ENCODE measurements at regions not wholly inside any gene's neighbourhood (a gene's known extent, or its start where the extent isn't known, plus 50 kb on each side); places are given as distances from the start of the nearest gene placed in this dataset.
A peak's percentile ranks its signal among the peaks of the same experiment; 100 is the strongest.

- H3K9me3 ChIP-seq (ENCODE audit: control insufficient read depth, low read depth, low read length), result no peaks in the 10 kb centered on the region
- dilution Hi-C loops (cut with MboI; ENCODE audit: extremely low pct_ligation_motif_present, low sequenced_read_pairs), result no loop called here
- TF ChIP-seq CTCF (optimal IDR thresholded peaks at IDR 0.05 in 1 of 3, IDR thresholded peaks at IDR 0.05 in 1 of 3, conservative IDR thresholded peaks at IDR 0.05 in 1 of 3; ENCODE audit: extremely low read depth in 1 of 3, insufficient read depth in 2 of 3, low read length in 3 of 3) (no peak), EZH2 (IDR thresholded peaks at IDR 0.05; ENCODE audit: low read length) (no peak)
Measured at GRCh38 chr13:31972453-31972852, 59.1 kb upstream of the FRY start.

GRCh38 chr13:31978021-31978420, 53.6 kb upstream of the FRY start:
- TF ChIP-seq CTCF (optimal IDR thresholded peaks at IDR 0.05 in 1 of 3, IDR thresholded peaks at IDR 0.05 in 1 of 3, conservative IDR thresholded peaks at IDR 0.05 in 1 of 3; ENCODE audit: extremely low read depth in 1 of 3, insufficient read depth in 2 of 3, low read length in 3 of 3) (no peak), EZH2 (IDR thresholded peaks at IDR 0.05; ENCODE audit: low read length) (no peak)
- H2AFZ ChIP-seq (ENCODE audit: control insufficient read depth, low read length), result no peak overlapping the region
- H3K36me3 ChIP-seq (ENCODE audit: control insufficient read depth in 2 of 2, extremely low read depth in 1 of 2, insufficient read depth in 2 of 2, low read length in 2 of 2), result no peaks in the 10 kb centered on the region
- no peaks in the 10 kb centered on the region for H3K9me3 ChIP-seq (ENCODE audit: control insufficient read depth, low read depth, low read length)
- no peak overlapping the region for H3K9ac ChIP-seq (ENCODE audit: control insufficient read depth, extremely low read depth, insufficient read depth, low read length)
- no peaks in the 10 kb centered on the region for H4K20me1 ChIP-seq (ENCODE audit: control insufficient read depth, extremely low read depth, insufficient read depth, low read length)
- peaks cover 10% of the 10 kb centered on the region for H3K4me1 ChIP-seq (ENCODE audit: control insufficient read depth, extremely low read depth, insufficient read depth, low read length)
- H3K27me3 ChIP-seq (ENCODE audit: control insufficient read depth, extremely low read depth, insufficient read depth, low read length), result no peaks in the 10 kb centered on the region
- no peaks in the 10 kb centered on the region for H3K9me1 ChIP-seq (ENCODE audit: control insufficient read depth, extremely low read depth, insufficient read depth, low read length)
- FAIRE-seq (no peak), DNase-seq (ENCODE audit: low read depth, low spot score) (no peak)
- H3K4me2 ChIP-seq (ENCODE audit: control insufficient read depth, extremely low read depth, insufficient read depth, low read depth, low read length), result no peak overlapping the region
- H3K27ac ChIP-seq (ENCODE audit: control insufficient read depth, insufficient read depth, low read length), result no peak overlapping the region
- H3K4me3 ChIP-seq (ENCODE audit: control insufficient read depth in 2 of 3, extremely low read depth in 1 of 3, insufficient read depth in 2 of 3, low read depth in 1 of 3, low read length in 3 of 3), result no peak overlapping the region
- dilution Hi-C loops (cut with MboI; ENCODE audit: extremely low pct_ligation_motif_present, low sequenced_read_pairs), result no loop called here
- H3K79me2 ChIP-seq (ENCODE audit: control insufficient read depth, insufficient read depth, low read length), result no peaks in the 10 kb centered on the region

More at GRCh38 chr13:31972453-31972852, 59.1 kb upstream of the FRY start:
- Histone ChIP-seq H3K9me1 (ENCODE audit: control insufficient read depth, extremely low read depth, insufficient read depth, low read length) (no peaks in the 10 kb centered on the region), H3K4me3 (ENCODE audit: control insufficient read depth in 2 of 3, extremely low read depth in 1 of 3, insufficient read depth in 2 of 3, low read depth in 1 of 3, low read length in 3 of 3) (no peak overlapping the region), H4K20me1 (ENCODE audit: control insufficient read depth, extremely low read depth, insufficient read depth, low read length) (no peaks in the 10 kb centered on the region), H3K27me3 (ENCODE audit: control insufficient read depth, extremely low read depth, insufficient read depth, low read length) (no peaks in the 10 kb centered on the region), H3K27ac (ENCODE audit: control insufficient read depth, insufficient read depth, low read length) (no peak overlapping the region), H3K4me2 (ENCODE audit: control insufficient read depth, extremely low read depth, insufficient read depth, low read depth, low read length) (no peak overlapping the region), H2AFZ (ENCODE audit: control insufficient read depth, low read length) (no peak overlapping the region), H3K9ac (ENCODE audit: control insufficient read depth, extremely low read depth, insufficient read depth, low read length) (no peak overlapping the region), H3K4me1 (ENCODE audit: control insufficient read depth, extremely low read depth, insufficient read depth, low read length) (peaks cover 11% of the 10 kb centered on the region), H3K36me3 (ENCODE audit: control insufficient read depth in 2 of 2, extremely low read depth in 1 of 2, insufficient read depth in 2 of 2, low read length in 2 of 2) (no peaks in the 10 kb centered on the region), H3K79me2 (ENCODE audit: control insufficient read depth, insufficient read depth, low read length) (no peaks in the 10 kb centered on the region)
- DNase-seq (ENCODE audit: low read depth, low spot score) (no peak), FAIRE-seq (peak; percentile 75)
